Common myeloid progenitor, CD34-positive (primary cell): ENCODE measurements at regions not wholly inside any gene's neighbourhood (a gene's known extent, or its start where the extent isn't known, plus 50 kb on each side); places are given as distances from the start of the nearest gene placed in this dataset.

ENCODE experiments used
- CTCF ChIA-PET: fragments of 350-600 bp; sonication (Branson Sonifier 250); formaldehyde crosslinking; loops from one replicate; lab custom pipeline; 2021; ENCODE audit warnings: antibody characterized with exemption; lab: Charles Lee
- POLR2A ChIA-PET: fragments of 350-600 bp; sonication (Branson Sonifier 250); formaldehyde crosslinking; loops from one replicate; lab custom pipeline; 2021; ENCODE audit warnings: antibody characterized with exemption; lab: Charles Lee
- DNase-seq, 3 donors: peaks; one replicate each; pipeline versions ENCODE4 v3.0.0 to v3.0.0-alpha.2; 2013
- H3K27ac ChIP-seq, 2 experiments: 1 replicate in 1 of 2; 2 replicates in 1 of 2; pipeline ENCODE4 v1.7.0; 2013; ENCODE audit warnings: inconsistent platforms in 2 of 2, low read length in 2 of 2, mild to moderate bottlenecking in 2 of 2, low read depth in 1 of 2, moderate library complexity in 1 of 2; ENCODE audit not compliant: severe bottlenecking in 2 of 2, insufficient read depth in 1 of 2, poor library complexity in 1 of 2
- H3K27me3 ChIP-seq, 5 experiments: replicated peaks in 2 of 5; 1 replicate in 3 of 5; 2 replicates in 2 of 5; pipeline versions ENCODE4 v1.6.1 to v1.7.0; 2013; ENCODE audit warnings: low read length in 4 of 5, mild to moderate bottlenecking in 2 of 5, moderate library complexity in 2 of 5, inconsistent platforms in 1 of 5; ENCODE audit not compliant: insufficient read depth in 5 of 5, control insufficient read depth in 4 of 5
- H3K36me3 ChIP-seq, 4 experiments: 1 replicate in 2 of 4; 2 replicates in 2 of 4; pipeline versions ENCODE4 v1.6.1 to v1.7.0; 2013; ENCODE audit warnings: low read length in 3 of 4, control low read depth in 1 of 4, mild to moderate bottlenecking in 1 of 4; ENCODE audit not compliant: control insufficient read depth in 4 of 4, insufficient read depth in 4 of 4
- H3K4me1 ChIP-seq, 4 experiments: 1 replicate in 3 of 4; 2 replicates in 1 of 4; pipeline versions ENCODE4 v1.6.1 to v1.7.1; 2013; ENCODE audit warnings: low read length in 3 of 4, mild to moderate bottlenecking in 3 of 4, control low read depth in 1 of 4, inconsistent platforms in 1 of 4, moderate library complexity in 1 of 4; ENCODE audit not compliant: control insufficient read depth in 4 of 4, insufficient read depth in 4 of 4; ENCODE audit errors: control extremely low read depth in 1 of 4
- H3K4me3 ChIP-seq, 7 experiments: 1 replicate in 4 of 7; 2 replicates in 3 of 7; pipeline versions ENCODE4 v1.5.1 to v1.7.0; 2013; ENCODE audit warnings: mild to moderate bottlenecking in 7 of 7, low read length in 6 of 7, moderate library complexity in 6 of 7, inconsistent platforms in 2 of 7, low read depth in 2 of 7, control low read depth in 1 of 7; ENCODE audit not compliant: insufficient read depth in 4 of 7, control insufficient read depth in 1 of 7; ENCODE audit errors: extremely low read depth in 1 of 7
- H3K9me3 ChIP-seq, 5 experiments: 1 replicate in 4 of 5; 2 replicates in 1 of 5; pipeline versions ENCODE4 v1.6.1 to v1.7.1; 2013; ENCODE audit warnings: low read length in 4 of 5, mild to moderate bottlenecking in 2 of 5, inconsistent platforms in 1 of 5, low read depth in 1 of 5, moderate library complexity in 1 of 5; ENCODE audit not compliant: control insufficient read depth in 4 of 5, insufficient read depth in 2 of 5; ENCODE audit errors: control extremely low read depth in 1 of 5
- WGBS: methylation state at CpG from one replicate; pipeline ENCODE4 v1.1.5; 2013; ENCODE audit not compliant: insufficient coverage; 5-methylcytosine and 5-hydroxymethylcytosine counted together

DNA sequence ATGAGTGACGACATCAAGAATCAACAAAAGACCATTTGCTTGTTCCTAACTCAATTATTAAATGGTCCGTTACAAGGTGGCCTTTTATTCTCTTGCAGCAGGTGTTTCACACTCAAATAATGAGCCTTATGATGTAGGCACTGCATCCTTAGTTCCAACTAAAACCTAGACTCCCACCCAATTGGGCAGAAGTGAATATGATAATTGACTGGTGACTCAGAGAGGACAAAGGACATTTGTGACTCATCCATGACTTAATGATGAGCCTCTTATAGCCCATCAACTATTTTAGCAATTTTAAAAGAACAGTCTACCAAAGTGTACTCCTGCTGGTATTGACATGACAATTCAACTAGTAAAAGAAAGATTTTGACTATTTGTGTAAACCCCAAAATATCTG lies 1027.8 kb upstream of the PHF14 start:
- WGBS, result 100% methylated on average over 1 of the region's 2 CpGs
- no peaks in the 10 kb centered on the region for H3K36me3 ChIP-seq
- no peak overlapping the region for H3K27ac ChIP-seq
- no peaks in the 10 kb centered on the region for H3K27me3 ChIP-seq
- ChIA-PET CTCF (no interaction called here), POLR2A (no interaction called here)
- no peak for DNase-seq
- no peak overlapping the region for H3K4me3 ChIP-seq
- H3K4me1 ChIP-seq, result peaks cover 0 to 3% (median 0%) of the 10 kb centered on the region in 4 experiments
- no peaks in the 10 kb centered on the region for H3K9me3 ChIP-seq

DNA sequence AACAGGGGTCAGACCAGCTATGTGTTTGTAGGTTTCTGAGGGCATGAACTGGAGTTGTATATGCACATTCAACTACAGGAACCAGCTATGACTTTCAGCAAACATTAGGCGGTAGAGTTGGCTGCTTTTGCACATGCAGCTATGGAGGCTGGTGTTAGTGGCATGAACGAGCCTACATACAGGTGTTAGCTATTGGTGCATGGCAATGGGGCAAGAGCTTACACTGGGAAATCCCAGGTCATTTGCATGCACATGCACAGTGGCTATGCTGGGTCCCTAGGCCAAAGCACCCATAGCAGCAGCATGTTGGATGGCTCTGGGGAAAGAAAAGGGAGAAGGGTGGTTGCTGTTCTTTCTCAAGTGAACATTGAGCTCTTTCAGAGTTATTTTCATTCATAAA lies 1018.5 kb upstream of the PHF14 start:
- Histone ChIP-seq H3K4me3 (no peak overlapping the region), H3K36me3 (no peaks in the 10 kb centered on the region), H3K9me3 (peaks cover 0 to 5% (median 0%) of the 10 kb centered on the region in 5 experiments), H3K4me1 (no peaks in the 10 kb centered on the region), H3K27ac (no peak overlapping the region), H3K27me3 (no peaks in the 10 kb centered on the region)
- CTCF ChIA-PET, result no interaction called here
- DNase-seq, result no peak
- WGBS, result 94% methylated on average over 2 of the region's 2 CpGs
- POLR2A ChIA-PET, result no interaction called here

DNA sequence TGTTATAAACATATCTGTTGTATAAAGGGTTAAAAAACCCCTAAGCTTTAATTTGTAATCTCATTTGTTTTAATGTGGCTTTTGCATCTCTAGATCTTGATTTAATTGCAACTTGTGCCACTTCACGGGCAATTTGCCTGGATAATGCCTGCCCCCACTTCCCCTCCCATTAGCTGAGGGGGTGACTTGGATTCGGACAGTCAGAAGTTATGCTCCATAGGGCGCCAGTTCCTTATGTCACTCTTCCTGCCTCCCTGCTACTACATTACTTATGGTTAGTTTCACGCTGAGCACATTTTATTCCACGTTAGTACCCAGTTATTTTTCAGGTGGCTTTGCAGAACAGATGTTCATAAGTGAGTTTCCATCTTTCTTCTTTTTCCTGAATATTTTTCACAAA lies 1015.2 kb upstream of the PHF14 start:
- ChIA-PET CTCF (no interaction called here), POLR2A (interaction anchor here (0.7 kb wide), 1 partner anchor 282 kb away, joined by 3 read pairs; no protein-coding TSS in a partner anchor)
- 96% methylated on average over 3 of the region's 5 CpGs for WGBS
- H3K9me3 ChIP-seq, result peaks cover 0 to 5% (median 0%) of the 10 kb centered on the region in 5 experiments
- H3K4me1 ChIP-seq, result no peaks in the 10 kb centered on the region
- H3K36me3 ChIP-seq, result no peaks in the 10 kb centered on the region
- no peaks in the 10 kb centered on the region for H3K27me3 ChIP-seq
- no peak for DNase-seq
- no peak overlapping the region for H3K27ac ChIP-seq
- H3K4me3 ChIP-seq, result no peak overlapping the region

DNA sequence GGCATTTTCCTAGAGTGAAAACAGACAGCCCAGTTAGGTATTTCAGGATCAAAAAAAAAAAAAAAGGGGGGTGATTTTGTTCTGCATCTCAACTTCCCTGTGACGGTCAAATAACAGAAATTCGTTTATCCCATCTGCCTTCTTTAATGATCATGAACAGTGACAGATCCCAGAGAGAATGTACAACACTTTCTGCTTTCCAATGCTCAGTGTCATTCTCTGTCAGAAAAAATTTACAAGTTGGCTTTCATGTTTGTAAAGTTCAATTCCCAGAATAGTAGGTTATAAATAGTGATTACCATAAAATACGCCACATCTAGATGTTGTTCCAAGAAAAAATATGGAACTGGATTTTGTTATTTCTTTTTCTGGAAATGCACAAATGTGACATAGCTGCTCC lies 1013.2 kb upstream of the PHF14 start:
- 75% methylated on average over 2 of the region's 3 CpGs for WGBS
- no peak overlapping the region for H3K27ac ChIP-seq
- POLR2A ChIA-PET, result no interaction called here
- CTCF ChIA-PET, result no interaction called here
- no peaks in the 10 kb centered on the region for H3K9me3 ChIP-seq
- no peak overlapping the region for H3K4me3 ChIP-seq
- no peaks in the 10 kb centered on the region for H3K36me3 ChIP-seq
- H3K27me3 ChIP-seq, result no peaks in the 10 kb centered on the region
- H3K4me1 ChIP-seq, result no peaks in the 10 kb centered on the region
- no peak for DNase-seq

DNA sequence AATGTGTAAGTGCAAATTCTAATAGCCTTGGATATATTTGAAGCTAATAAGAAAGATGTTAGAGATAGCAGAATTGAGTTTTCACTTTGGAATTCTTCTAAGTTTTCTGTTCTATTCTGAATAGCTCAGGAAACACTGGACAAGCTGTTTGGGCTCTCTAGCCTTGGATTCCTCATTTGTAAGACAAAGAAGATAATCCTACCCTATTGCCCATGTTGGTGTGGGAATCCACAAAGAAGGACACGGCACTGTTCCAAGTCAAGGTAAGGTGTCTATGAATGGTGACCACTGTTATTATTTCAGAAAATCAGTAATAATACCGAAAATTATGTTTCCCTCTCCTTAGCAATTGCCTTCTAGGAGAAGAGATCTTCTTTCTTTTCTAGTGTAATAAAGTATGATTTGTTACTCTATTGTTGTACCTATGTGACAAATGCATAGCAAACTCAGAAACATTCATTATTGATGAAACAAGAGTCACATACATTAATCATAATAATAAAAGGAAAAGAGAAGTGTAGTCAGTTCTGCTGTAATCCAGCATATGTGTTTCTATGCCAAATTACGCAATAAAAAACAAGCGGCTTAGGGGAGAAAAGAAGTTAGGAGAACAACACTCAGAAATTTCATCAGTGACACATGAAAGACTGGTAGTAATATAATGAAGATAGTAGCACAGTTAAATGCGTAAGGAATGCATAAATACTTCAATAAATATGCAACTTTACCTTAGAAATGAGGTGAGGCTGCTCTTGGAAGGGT lies 1012.3 kb upstream of the PHF14 start:
- H3K27ac ChIP-seq, result no peak overlapping the region
- H3K36me3 ChIP-seq, result no peaks in the 10 kb centered on the region
- H3K4me3 ChIP-seq, result no peak overlapping the region
- 100% methylated on average over 3 of the region's 5 CpGs for WGBS
- H3K27me3 ChIP-seq, result no peaks in the 10 kb centered on the region
- ChIA-PET POLR2A (no interaction called here), CTCF (no interaction called here)
- no peaks in the 10 kb centered on the region for H3K9me3 ChIP-seq
- H3K4me1 ChIP-seq, result no peaks in the 10 kb centered on the region
- no peak for DNase-seq

DNA sequence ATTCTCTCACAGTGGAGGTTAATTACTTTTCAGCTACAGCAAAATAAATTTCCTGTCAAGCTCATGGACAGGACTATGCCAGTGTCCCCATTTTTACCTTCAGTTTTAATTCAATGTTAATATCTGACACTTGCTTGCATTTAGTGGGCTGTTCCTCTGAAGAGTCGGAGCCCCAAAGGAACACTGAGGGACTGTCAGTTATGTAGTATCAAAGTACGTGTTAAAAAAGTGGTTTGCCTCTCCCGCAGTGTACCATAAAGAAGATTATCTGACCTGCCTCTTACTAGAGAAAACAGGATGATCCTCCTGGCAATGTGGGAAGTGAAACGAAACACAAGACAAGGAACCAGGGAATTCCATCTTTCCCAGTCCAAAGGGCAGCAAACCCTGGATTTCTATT lies 1010.9 kb upstream of the PHF14 start:
- CTCF ChIA-PET, result no interaction called here

More for the DNA sequence above, 1010.9 kb upstream of the PHF14 start:
- Histone ChIP-seq H3K27ac (no peak overlapping the region), H3K27me3 (no peaks in the 10 kb centered on the region), H3K9me3 (no peaks in the 10 kb centered on the region), H3K36me3 (no peaks in the 10 kb centered on the region), H3K4me1 (no peaks in the 10 kb centered on the region), H3K4me3 (no peak overlapping the region)
- DNase-seq, result no peak
- 100% methylated on average over 1 of the region's 4 CpGs for WGBS
- POLR2A ChIA-PET, result no interaction called here
